ENCODE measurements at regions not wholly inside any gene's neighbourhood (a gene's known extent, or its start where the extent isn't known, plus 50 kb on each side); places are given as distances from the start of the nearest gene placed in this dataset.
"Not testable (repeated sequence)": the region's sequence is repeated elsewhere in the genome, so short reads cannot be mapped to it uniquely, and the experiment has no call there.

- ChIA-PET POLR2A (no interaction called here), CTCF (interaction anchor here (0.6 kb wide), 1 partner anchor 19 kb away, joined by 3 read pairs; no protein-coding TSS in a partner anchor)
Measured at GRCh38 chr14:36420149-36420687, 99.8 kb upstream of the MBIP start.

GRCh38 chr14:36418937-36419336, 98.5 kb upstream of the MBIP start:
- POLR2A ChIA-PET: no interaction called here
- CTCF ChIA-PET: no interaction called here

- CTCF ChIA-PET, POLR2A ChIA-PET: not testable (repeated sequence)
Measured at GRCh38 chr14:36411951-36412350, 91.5 kb upstream of the MBIP start.

- POLR2A ChIA-PET: no interaction called here
- CTCF ChIA-PET: no interaction called here
Measured at GRCh38 chr14:36408388-36408787, 88.0 kb upstream of the MBIP start.

- POLR2A ChIA-PET: no interaction called here
- CTCF ChIA-PET: no interaction called here
Measured at GRCh38 chr14:36405589-36406274, 85.3 kb upstream of the MBIP start.

GRCh38 chr14:36402867-36403266, 82.4 kb upstream of the MBIP start:
- CTCF ChIA-PET: no interaction called here

GRCh38 chr14:36398463-36399291, 78.2 kb upstream of the MBIP start:
- ChIA-PET CTCF (no interaction called here), POLR2A (no interaction called here)

More at GRCh38 chr14:36402867-36403266, 82.4 kb upstream of the MBIP start:
- POLR2A ChIA-PET: no interaction called here

- ChIA-PET CTCF (no interaction called here), POLR2A (no interaction called here)
Measured at GRCh38 chr14:36397357-36397756, 76.9 kb upstream of the MBIP start.

- ChIA-PET POLR2A (no interaction called here), CTCF (no interaction called here)
Measured at GRCh38 chr14:36396798-36397197, 76.4 kb upstream of the MBIP start.

GRCh38 chr14:36394593-36394992, 74.2 kb upstream of the MBIP start:
- POLR2A ChIA-PET: no interaction called here
- CTCF ChIA-PET: no interaction called here

GRCh38 chr14:36390718-36391117, 70.3 kb upstream of the MBIP start:
- POLR2A ChIA-PET: no interaction called here
- CTCF ChIA-PET: no interaction called here

GRCh38 chr14:36383767-36384431, 63.5 kb upstream of the MBIP start:
- CTCF ChIA-PET: no interaction called here
- POLR2A ChIA-PET: no interaction called here

- POLR2A ChIA-PET: no interaction called here
Measured at GRCh38 chr14:36373982-36374673, 53.7 kb upstream of the MBIP start.

More at GRCh38 chr14:36373982-36374673, 53.7 kb upstream of the MBIP start:
- CTCF ChIA-PET: interaction anchor here (0.7 to 3.1 kb wide), 8 partner anchors 9 to 491 kb away, joined by 3 to 13 read pairs (median 4); no protein-coding TSS in a partner anchor
